Neural cell (in vitro differentiated cells): ENCODE measurements at regions not wholly inside any gene's neighbourhood (a gene's known extent, or its start where the extent isn't known, plus 50 kb on each side); places are given as distances from the start of the nearest gene placed in this dataset.

Experiments
- CTCF ChIP-seq: fragments of 450-650 bp; IDR thresholded peaks from 2 replicates; pipeline ENCODE4 v1.5.1; 2014; ENCODE audit warnings: antibody characterized with exemption, mild to moderate bottlenecking, moderate library complexity; ENCODE audit not compliant: poor library complexity, severe bottlenecking
- EP300 ChIP-seq: fragments of 450-650 bp; conservative IDR thresholded peaks from 2 replicates; pipeline ENCODE4 v1.6.1; 2014; ENCODE audit warnings: antibody characterized with exemption, mild to moderate bottlenecking, moderate library complexity; ENCODE audit not compliant: poor library complexity, severe bottlenecking
- MXI1 ChIP-seq: fragments of 450-650 bp; conservative IDR thresholded peaks from 2 replicates; pipeline ENCODE4 v1.6.1; 2014; ENCODE audit warnings: antibody characterized with exemption, mild to moderate bottlenecking; ENCODE audit not compliant: poor library complexity, severe bottlenecking
- TAF1 ChIP-seq: IDR thresholded peaks from 2 replicates; pipeline ENCODE4 v1.6.1; 2012; ENCODE audit warnings: low read depth

GRCh38 chr12:65622056-65622455 is 202.2 kb upstream of the HMGA2 start:
- TF ChIP-seq TAF1 (no peak), CTCF (no peak), EP300 (no peak), MXI1 (no peak)
